GM19043 (cell line): ENCODE measurements at regions not wholly inside any gene's neighbourhood (a gene's known extent, or its start where the extent isn't known, plus 50 kb on each side); places are given as distances from the start of the nearest gene placed in this dataset.
"Not testable (repeated sequence)": the region's sequence is repeated elsewhere in the genome, so short reads cannot be mapped to it uniquely, and the experiment has no call there.

Experiments used
- ATAC-seq: cut with Tn5 transposase; IDR thresholded peaks from one replicate; pipeline ENCODE4 v1.9.1; 2021; ENCODE audit warnings: low read depth; ENCODE audit not compliant: unreplicated experiment

- ATAC-seq = no peak
Measured at GRCh38 chr2:129793431-129793902, 186.0 kb upstream of the RAB6C start.

GRCh38 chr2:129794116-129794515, 185.3 kb upstream of the RAB6C start:
- ATAC-seq = no peak

GRCh38 chr2:129794540-129794939, 184.9 kb upstream of the RAB6C start:
- ATAC-seq = no peak

- ATAC-seq = no peak
Measured at GRCh38 chr2:129796225-129796624, 183.2 kb upstream of the RAB6C start.

- no peak for ATAC-seq
Measured at GRCh38 chr2:129796801-129797488, 182.5 kb upstream of the RAB6C start.

GRCh38 chr2:129797489-129798300, 181.8 kb upstream of the RAB6C start:
- ATAC-seq = no peak

- ATAC-seq = no peak
Measured at GRCh38 chr2:129798301-129798581, 181.2 kb upstream of the RAB6C start.

GRCh38 chr2:129798626-129799025, 180.8 kb upstream of the RAB6C start:
- no peak for ATAC-seq

- ATAC-seq = no peak
Measured at GRCh38 chr2:129799036-129799958, 180.2 kb upstream of the RAB6C start.

GRCh38 chr2:129800285-129800684, 179.2 kb upstream of the RAB6C start:
- no peak for ATAC-seq

- no peak for ATAC-seq
Measured at GRCh38 chr2:129800686-129801085, 178.8 kb upstream of the RAB6C start.

GRCh38 chr2:129801575-129801974, 177.9 kb upstream of the RAB6C start:
- ATAC-seq = no peak

- ATAC-seq = no peak
Measured at GRCh38 chr2:129802290-129802689, 177.2 kb upstream of the RAB6C start.

GRCh38 chr2:129803032-129803431, 176.4 kb upstream of the RAB6C start:
- ATAC-seq = no peak

GRCh38 chr2:129803871-129804270, 175.6 kb upstream of the RAB6C start:
- ATAC-seq = no peak

GRCh38 chr2:129805899-129806298, 173.6 kb upstream of the RAB6C start:
- no peak for ATAC-seq

GRCh38 chr2:129806317-129806716, 173.1 kb upstream of the RAB6C start:
- no peak for ATAC-seq

GRCh38 chr2:129806990-129807389, 172.5 kb upstream of the RAB6C start:
- ATAC-seq = no peak

- ATAC-seq = not testable (repeated sequence)
Measured at GRCh38 chr2:129807642-129808338, 171.7 kb upstream of the RAB6C start.

GRCh38 chr2:129810521-129810920, 168.9 kb upstream of the RAB6C start:
- no peak for ATAC-seq
